Pons (tissue), 1 donor: ENCODE measurements at regions not wholly inside any gene's neighbourhood (a gene's known extent, or its start where the extent isn't known, plus 50 kb on each side); places are given as distances from the start of the nearest gene placed in this dataset.

Experiments used
- DNase-seq: peaks from one replicate; pipeline ENCODE4 v3.0.0-alpha.2; 2016; ENCODE audit warnings: low spot score

- no peak for DNase-seq
These were observed 645.1 kb downstream of the ADGRL2 start for GRCh38 chr1:82445827-82446226.

- no peak for DNase-seq
These were observed 644.4 kb downstream of the ADGRL2 start for GRCh38 chr1:82445132-82445531.

GRCh38 chr1:82441402-82441801 lies 640.7 kb downstream of the ADGRL2 start:
- no peak for DNase-seq

GRCh38 chr1:82423174-82423815 lies 622.6 kb downstream of the ADGRL2 start:
- DNase-seq: no peak

- no peak for DNase-seq
These were observed 621.0 kb downstream of the ADGRL2 start for GRCh38 chr1:82421782-82422181.

- no peak for DNase-seq
These were observed 619.9 kb downstream of the ADGRL2 start for GRCh38 chr1:82420584-82420983.

GRCh38 chr1:82411605-82412004 lies 610.9 kb downstream of the ADGRL2 start:
- DNase-seq: no peak

- DNase-seq: no peak
These were observed 604.6 kb downstream of the ADGRL2 start for GRCh38 chr1:82405333-82405732.

GRCh38 chr1:82401116-82401515 lies 600.4 kb downstream of the ADGRL2 start:
- no peak for DNase-seq

- DNase-seq: no peak
These were observed 599.8 kb downstream of the ADGRL2 start for GRCh38 chr1:82400521-82400920.

GRCh38 chr1:82399093-82399492 lies 598.4 kb downstream of the ADGRL2 start:
- no peak for DNase-seq

- DNase-seq: no peak
These were observed 597.6 kb downstream of the ADGRL2 start for GRCh38 chr1:82398357-82398756.

GRCh38 chr1:82395440-82395839 lies 594.7 kb downstream of the ADGRL2 start:
- DNase-seq: no peak

- DNase-seq: no peak
These were observed 592.2 kb downstream of the ADGRL2 start for GRCh38 chr1:82392946-82393345.

GRCh38 chr1:82392513-82392912 lies 591.8 kb downstream of the ADGRL2 start:
- DNase-seq: no peak

GRCh38 chr1:82391712-82392111 lies 591.0 kb downstream of the ADGRL2 start:
- no peak for DNase-seq

GRCh38 chr1:82390627-82391026 lies 589.9 kb downstream of the ADGRL2 start:
- DNase-seq: no peak

GRCh38 chr1:82388679-82389078 lies 587.9 kb downstream of the ADGRL2 start:
- DNase-seq: no peak

- no peak for DNase-seq
These were observed 586.3 kb downstream of the ADGRL2 start for GRCh38 chr1:82387012-82387366.

- DNase-seq: no peak
These were observed 585.8 kb downstream of the ADGRL2 start for GRCh38 chr1:82386365-82387011.

GRCh38 chr1:82384776-82385175 lies 584.0 kb downstream of the ADGRL2 start:
- DNase-seq: no peak

- DNase-seq: no peak
These were observed 576.6 kb downstream of the ADGRL2 start for GRCh38 chr1:82377201-82377884.

GRCh38 chr1:82373710-82374109 lies 573.0 kb downstream of the ADGRL2 start:
- no peak for DNase-seq
